HEK293 (cell line): ENCODE measurements at regions not wholly inside any gene's neighbourhood (a gene's known extent, or its start where the extent isn't known, plus 50 kb on each side); places are given as distances from the start of the nearest gene placed in this dataset.

ENCODE experiments used
- CTCF ChIA-PET: fragments of 350-600 bp; formaldehyde crosslinking; extraction: SDS; loops from one replicate; lab custom pipeline; 2021; ENCODE audit warnings: antibody characterized with exemption; lab: Yijun Ruan, JAX
- POLR2A ChIA-PET: fragments of 300-600 bp; formaldehyde crosslinking; extraction: SDS; loops from one replicate; lab custom pipeline; 2020; ENCODE audit warnings: antibody characterized with exemption, inconsistent platforms; lab: Yijun Ruan, JAX
- H3K27ac ChIP-seq: fragments of 200-500 bp; sonication (Bioruptor generic); 2 replicates; pipeline ENCODE4 v1.5.1; 2014; ENCODE audit warnings: low read depth, low read length, control low read depth, inconsistent platforms; ENCODE audit errors: extremely low read depth
- H3K36me3 ChIP-seq, 2 experiments: fragments of 200-500 bp in 1 of 2; sonication (Bioruptor generic) in 1 of 2; 1 replicate in 1 of 2; 2 replicates in 1 of 2; pipeline ENCODE4 v1.5.1; 2014 to 2017; ENCODE audit warnings: inconsistent platforms in 2 of 2, low read length in 2 of 2; ENCODE audit not compliant: control insufficient read depth in 2 of 2, insufficient read depth in 1 of 2
- H3K4me1 ChIP-seq: fragments of 200-500 bp; sonication (Bioruptor generic); 2 replicates; pipeline ENCODE4 v1.5.1; 2014; ENCODE audit warnings: mild to moderate bottlenecking, low read length, inconsistent platforms; ENCODE audit not compliant: control insufficient read depth, insufficient read depth
- H3K4me3 ChIP-seq: 2 replicates; pipeline ENCODE4 v1.5.1; 2011; ENCODE audit warnings: low read depth, mild to moderate bottlenecking, control low read depth, low read length, moderate library complexity
- H3K9me3 ChIP-seq: fragments of 200-500 bp; sonication (Bioruptor generic); 2 replicates; pipeline ENCODE4 v1.5.1; 2014; ENCODE audit warnings: low read depth, low read length, inconsistent platforms; ENCODE audit not compliant: control insufficient read depth, insufficient read depth
- HOXD13 ChIP-seq: sonication (generic); formaldehyde crosslinking; IDR thresholded peaks from 2 replicates; pipeline ENCODE4 v1.8.0; 2022; ENCODE audit warnings: missing genetic modification reagents, borderline replicate concordance
- KLF7 ChIP-seq: fragments of 450-650 bp; formaldehyde crosslinking; IDR thresholded peaks from 2 replicates; pipeline ENCODE4 v1.5.1; 2016; ENCODE audit warnings: missing biosample characterization, missing genetic modification characterization, borderline replicate concordance
- MEIS1 ChIP-seq: sonication (generic); formaldehyde crosslinking; IDR thresholded peaks from 2 replicates; pipeline ENCODE4 v1.8.1; 2022; ENCODE audit warnings: missing genetic modification reagents, mild to moderate bottlenecking, borderline replicate concordance
- PBX3 ChIP-seq: sonication (generic); formaldehyde crosslinking; IDR thresholded peaks from 2 replicates; pipeline ENCODE4 v1.8.1; 2022; ENCODE audit warnings: mild to moderate bottlenecking, moderate library complexity, missing genetic modification reagents
- PRDM10 ChIP-seq: fragments of 450-650 bp; formaldehyde crosslinking; IDR thresholded peaks from 2 replicates; pipeline ENCODE4 v1.5.1; 2016; ENCODE audit warnings: missing biosample characterization, missing genetic modification characterization
- PRDM6 ChIP-seq: fragments of 450-650 bp; formaldehyde crosslinking; IDR thresholded peaks from 2 replicates; pipeline ENCODE4 v1.5.1; 2017; ENCODE audit warnings: missing biosample characterization, missing genetic modification characterization
- SCRT1 ChIP-seq: fragments of 450-650 bp; formaldehyde crosslinking; IDR thresholded peaks from 2 replicates; pipeline ENCODE4 v1.5.1; 2016; ENCODE audit warnings: missing biosample characterization, missing genetic modification characterization, borderline replicate concordance
- SP3 ChIP-seq: fragments of 450-650 bp; formaldehyde crosslinking; IDR thresholded peaks from 2 replicates; pipeline ENCODE4 v1.5.1; 2016; ENCODE audit warnings: missing biosample characterization, missing genetic modification characterization
- ZBTB6 ChIP-seq: fragments of 450-650 bp; formaldehyde crosslinking; IDR thresholded peaks from 2 replicates; pipeline ENCODE4 v1.5.1; 2017; ENCODE audit warnings: missing biosample characterization, missing genetic modification characterization
- ZFHX2 ChIP-seq: fragments of 450-650 bp; formaldehyde crosslinking; conservative IDR thresholded peaks from 2 replicates; pipeline ENCODE4 v1.5.1; 2016; ENCODE audit warnings: missing biosample characterization, missing genetic modification characterization
- ZNF155 ChIP-seq: fragments of 450-650 bp; formaldehyde crosslinking; IDR thresholded peaks from 2 replicates; pipeline ENCODE4 v1.5.1; 2016; ENCODE audit warnings: missing biosample characterization, missing genetic modification characterization
- ZNF18 ChIP-seq: fragments of 450-650 bp; formaldehyde crosslinking; IDR thresholded peaks from 2 replicates; pipeline ENCODE4 v1.5.1; 2016; ENCODE audit warnings: missing biosample characterization, missing genetic modification characterization
- ZNF23 ChIP-seq: fragments of 450-650 bp; formaldehyde crosslinking; IDR thresholded peaks from 2 replicates; pipeline ENCODE4 v1.5.1; 2016; ENCODE audit warnings: missing biosample characterization, missing genetic modification characterization, borderline replicate concordance
- ZNF248 ChIP-seq: fragments of 450-650 bp; formaldehyde crosslinking; IDR thresholded peaks from 2 replicates; pipeline ENCODE4 v1.5.1; 2017; ENCODE audit warnings: missing biosample characterization, missing genetic modification characterization
- ZNF548 ChIP-seq: fragments of 450-650 bp; formaldehyde crosslinking; IDR thresholded peaks from 2 replicates; pipeline ENCODE4 v1.5.1; 2016; ENCODE audit warnings: missing biosample characterization, missing genetic modification characterization
- ZNF549 ChIP-seq: fragments of 450-650 bp; IDR thresholded peaks from 2 replicates; pipeline ENCODE4 v1.5.1; 2018; ENCODE audit warnings: missing biosample characterization, missing genetic modification characterization, mild to moderate bottlenecking, inconsistent platforms, moderate library complexity
- ZNF596 ChIP-seq: fragments of 450-650 bp; IDR thresholded peaks from 2 replicates; pipeline ENCODE4 v1.5.0; 2018; ENCODE audit warnings: missing biosample characterization, mild to moderate bottlenecking, missing genetic modification characterization, moderate library complexity
- ZNF707 ChIP-seq: fragments of 450-650 bp; formaldehyde crosslinking; IDR thresholded peaks from 2 replicates; pipeline ENCODE4 v1.5.1; 2016; ENCODE audit warnings: missing biosample characterization, missing genetic modification characterization
- ZSCAN4 ChIP-seq: fragments of 450-650 bp; formaldehyde crosslinking; IDR thresholded peaks from 2 replicates; pipeline ENCODE4 v1.5.1; 2017; ENCODE audit warnings: missing biosample characterization, missing genetic modification characterization

- TF ChIP-seq ZNF596 (no peak), ZFHX2 (tag by site-specific recombination) (no peak), ZSCAN4 (tag by site-specific recombination) (no peak)
Observed at GRCh38 chr5:174293481-174293880, 248.0 kb downstream of the NSG2 start (continued).

GRCh38 chr5:174294891-174295620 lies 249.6 kb downstream of the NSG2 start:
- H3K9me3 ChIP-seq: no peaks in the 10 kb centered on the region

GRCh38 chr5:174295702-174296436 lies 250.4 kb downstream of the NSG2 start:
- no peaks in the 10 kb centered on the region for H3K4me1 ChIP-seq
- ChIA-PET CTCF (no interaction called here), POLR2A (no interaction called here)
- TF ChIP-seq ZNF707 (tag by site-specific recombination) (no peak), ZNF23 (no peak), PRDM10 (no peak), PBX3 (CRISPR knock-in tag) (no peak), ZNF155 (tag by site-specific recombination) (no peak), HOXD13 (CRISPR knock-in tag) (no peak), SP3 (tag by site-specific recombination) (no peak), PRDM6 (no peak), KLF7 (no peak), ZBTB6 (no peak), MEIS1 (no peak), ZNF18 (tag by site-specific recombination) (no peak)

More at GRCh38 chr5:174294891-174295620, 249.6 kb downstream of the NSG2 start:
- Histone ChIP-seq H3K4me1 (no peaks in the 10 kb centered on the region), H3K27ac (no peak overlapping the region), H3K4me3 (no peak overlapping the region), H3K36me3 (no peaks in the 10 kb centered on the region)
- ChIA-PET POLR2A (no interaction called here), CTCF (no interaction called here)
- no peak for TF ChIP-seq ZNF549
- TF ChIP-seq ZNF23: no peak
- no peak for TF ChIP-seq SCRT1 (tag by site-specific recombination)
- TF ChIP-seq ZBTB6: no peak
- TF ChIP-seq ZNF548 (tag by site-specific recombination): no peak
- TF ChIP-seq ZNF248: no peak

More at GRCh38 chr5:174295702-174296436, 250.4 kb downstream of the NSG2 start:
- Histone ChIP-seq H3K36me3 (no peaks in the 10 kb centered on the region), H3K4me3 (no peak overlapping the region), H3K27ac (no peak overlapping the region), H3K9me3 (no peaks in the 10 kb centered on the region)
